Esophagus squamous epithelium (tissue), 4 donors: ENCODE measurements at regions not wholly inside any gene's neighbourhood (a gene's known extent, or its start where the extent isn't known, plus 50 kb on each side); places are given as distances from the start of the nearest gene placed in this dataset.

ENCODE experiments used
- CTCF ChIP-seq, 6 experiments: fragments of 450-650 bp in 4 of 6; fragments of 200-600 bp in 2 of 6; sonication (generic) in 2 of 6; IDR thresholded peaks; one replicate each; pipeline ENCODE4 v1.5.1; 2016 to 2019; ENCODE audit warnings: antibody characterized with exemption in 6 of 6, mild to moderate bottlenecking in 4 of 6, moderate library complexity in 4 of 6
- POLR2A ChIP-seq, 4 donors: fragments of 450-650 bp; IDR thresholded peaks; one replicate each; pipeline ENCODE4 v1.6.1; 2017; ENCODE audit warnings: antibody characterized with exemption in 4 of 4, mild to moderate bottlenecking in 4 of 4, moderate library complexity in 3 of 4

GRCh38 chr13:67318398-67318797 is 88.3 kb upstream of the PCDH9 start:
- TF ChIP-seq CTCF (IDR thresholded peaks at IDR 0.05) (no peak), POLR2A (IDR thresholded peaks at IDR 0.05) (no peak)
